HG03066 (cell line): ENCODE measurements at regions not wholly inside any gene's neighbourhood (a gene's known extent, or its start where the extent isn't known, plus 50 kb on each side); places are given as distances from the start of the nearest gene placed in this dataset.
"Not testable (repeated sequence)": the region's sequence is repeated elsewhere in the genome, so short reads cannot be mapped to it uniquely, and the experiment has no call there.

ENCODE experiments used
- ATAC-seq: cut with Tn5 transposase; IDR thresholded peaks from one replicate; pipeline ENCODE4 v1.9.1; 2021; ENCODE audit warnings: low read depth; ENCODE audit not compliant: unreplicated experiment

- no peak for ATAC-seq
Observed at GRCh38 chr1:60826320-60827094, 255.9 kb upstream of the NFIA start.

- ATAC-seq, result no peak
Observed at GRCh38 chr1:60825593-60825992, 256.8 kb upstream of the NFIA start.

GRCh38 chr1:60823151-60823550 lies 259.2 kb upstream of the NFIA start:
- no peak for ATAC-seq

- ATAC-seq, result no peak
Observed at GRCh38 chr1:60822252-60822651, 260.1 kb upstream of the NFIA start.

- ATAC-seq, result no peak
Observed at GRCh38 chr1:60821156-60821555, 261.2 kb upstream of the NFIA start.

- ATAC-seq, result no peak
Observed at GRCh38 chr1:60818969-60819701, 263.2 kb upstream of the NFIA start.

- no peak for ATAC-seq
Observed at GRCh38 chr1:60813071-60813470, 269.3 kb upstream of the NFIA start.

- ATAC-seq, result no peak
Observed at GRCh38 chr1:60809204-60809980, 273.0 kb upstream of the NFIA start.

- no peak for ATAC-seq
Observed at GRCh38 chr1:60808676-60809075, 273.7 kb upstream of the NFIA start.

- no peak for ATAC-seq
Observed at GRCh38 chr1:60802884-60803283, 279.5 kb upstream of the NFIA start.

- no peak for ATAC-seq
Observed at GRCh38 chr1:60797351-60797750, 285.0 kb upstream of the NFIA start.

- no peak for ATAC-seq
Observed at GRCh38 chr1:60791226-60791625, 291.1 kb upstream of the NFIA start.

GRCh38 chr1:60773099-60773498 lies 309.3 kb upstream of the NFIA start:
- not testable (repeated sequence) for ATAC-seq

- ATAC-seq, result no peak
Observed at GRCh38 chr1:60769082-60769481, 313.3 kb upstream of the NFIA start.

- no peak for ATAC-seq
Observed at GRCh38 chr1:60765204-60765603, 317.2 kb upstream of the NFIA start.

- no peak for ATAC-seq
Observed at GRCh38 chr1:60764489-60764888, 317.9 kb upstream of the NFIA start.

- no peak for ATAC-seq
Observed at GRCh38 chr1:60763741-60764140, 318.6 kb upstream of the NFIA start.

GRCh38 chr1:60762911-60763310 lies 319.4 kb upstream of the NFIA start:
- no peak for ATAC-seq

GRCh38 chr1:60762176-60762575 lies 320.2 kb upstream of the NFIA start:
- ATAC-seq, result no peak

- ATAC-seq, result no peak
Observed at GRCh38 chr1:60759291-60759690, 323.1 kb upstream of the NFIA start.

- ATAC-seq, result no peak
Observed at GRCh38 chr1:60757485-60757884, 324.9 kb upstream of the NFIA start.
